ENCODE measurements at regions not wholly inside any gene's neighbourhood (a gene's known extent, or its start where the extent isn't known, plus 50 kb on each side); places are given as distances from the start of the nearest gene placed in this dataset.

- DNase-seq (ENCODE audit: low spot score) = no peak
Measured at GRCh38 chr4:157961229-157961990, 211.4 kb downstream of the GASK1B start.

DNA sequence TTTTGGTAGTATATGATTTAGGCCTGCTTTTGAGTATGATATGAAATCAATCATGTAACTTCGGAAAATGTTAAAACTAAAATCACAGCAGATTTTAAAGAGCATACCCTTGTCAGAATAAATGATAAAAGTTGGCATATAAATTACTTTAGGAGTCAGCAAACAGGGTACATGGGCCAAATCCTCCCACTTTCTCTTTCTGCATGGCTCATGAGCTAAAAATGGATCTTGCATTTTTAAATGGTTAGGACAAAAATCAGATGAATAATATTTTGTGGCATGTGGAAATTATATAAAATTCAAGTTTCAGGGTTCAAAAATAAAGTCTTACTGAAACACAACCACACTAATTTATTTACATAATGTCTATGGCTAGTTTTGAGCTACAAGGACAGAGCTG is 214.9 kb downstream of the GASK1B start:
- no peak for DNase-seq (ENCODE audit: low spot score)

GRCh38 chr4:157942017-157942416 is 230.8 kb downstream of the GASK1B start:
- DNase-seq (ENCODE audit: low spot score) = no peak

DNA sequence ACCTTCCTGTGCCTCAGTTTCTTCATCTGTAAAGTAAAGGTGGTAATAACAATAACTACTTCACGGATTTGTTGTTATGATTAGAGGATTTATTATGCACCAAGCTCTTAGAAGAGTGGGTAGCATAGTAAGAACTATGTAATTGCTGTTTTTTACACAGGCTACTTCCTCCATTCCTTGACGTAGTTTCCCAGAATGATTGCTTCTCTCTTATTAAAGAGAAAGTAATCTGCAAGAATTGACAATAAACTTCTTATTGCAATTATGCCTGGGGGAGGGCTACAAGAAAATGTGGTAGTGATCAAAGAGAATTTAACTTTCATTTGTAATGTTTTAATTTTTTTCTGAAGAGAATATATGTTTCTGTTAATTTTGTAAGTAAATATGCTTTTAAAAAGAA is 238.7 kb downstream of the GASK1B start:
- DNase-seq (ENCODE audit: low spot score) = no peak

DNA sequence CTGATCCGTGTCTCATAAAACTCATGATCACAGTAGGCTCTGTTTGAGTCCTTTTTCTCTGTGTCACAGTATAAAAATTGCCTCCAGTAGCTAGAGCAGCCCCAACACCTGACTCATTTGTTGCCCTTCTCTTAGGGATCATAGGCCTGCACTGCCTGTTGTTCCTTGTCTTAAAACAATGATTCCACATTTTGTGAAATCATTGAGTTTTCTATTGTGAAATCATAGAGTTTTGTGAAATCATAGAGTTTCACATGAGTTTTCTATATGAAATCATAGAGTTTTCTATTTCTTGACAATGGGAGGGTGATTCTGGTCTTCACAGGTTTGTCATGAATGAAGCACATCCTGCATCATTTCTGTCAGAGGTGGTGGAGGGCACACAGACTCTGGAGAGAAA is 239.9 kb downstream of the GASK1B start:
- no peak for DNase-seq (ENCODE audit: low spot score)

DNA sequence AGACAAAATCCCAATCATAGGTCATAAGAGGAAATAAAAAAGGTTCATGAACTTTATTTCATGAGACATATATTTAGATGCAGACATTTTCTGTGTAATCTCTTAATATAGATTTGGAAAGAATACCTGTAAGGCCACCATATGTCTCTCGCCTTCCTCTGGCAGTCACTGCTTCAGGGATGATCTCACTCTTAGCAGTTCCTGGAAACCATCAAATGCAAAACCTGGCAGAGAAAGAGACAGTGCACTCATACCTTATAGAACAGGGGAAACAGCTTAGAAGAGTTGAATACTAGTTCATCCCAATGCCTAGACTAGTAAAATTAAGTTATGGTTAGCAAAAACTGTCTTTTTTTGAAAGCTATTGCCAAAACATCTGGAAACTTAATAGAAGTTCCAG is 243.3 kb downstream of the GASK1B start:
- no peak for DNase-seq (ENCODE audit: low spot score)

- DNase-seq (ENCODE audit: low spot score) = no peak
Measured at GRCh38 chr4:157918036-157918832, 254.6 kb downstream of the GASK1B start.

- no peak for DNase-seq (ENCODE audit: low spot score)
Measured at GRCh38 chr4:157912212-157912611, 260.6 kb downstream of the GASK1B start.

DNA sequence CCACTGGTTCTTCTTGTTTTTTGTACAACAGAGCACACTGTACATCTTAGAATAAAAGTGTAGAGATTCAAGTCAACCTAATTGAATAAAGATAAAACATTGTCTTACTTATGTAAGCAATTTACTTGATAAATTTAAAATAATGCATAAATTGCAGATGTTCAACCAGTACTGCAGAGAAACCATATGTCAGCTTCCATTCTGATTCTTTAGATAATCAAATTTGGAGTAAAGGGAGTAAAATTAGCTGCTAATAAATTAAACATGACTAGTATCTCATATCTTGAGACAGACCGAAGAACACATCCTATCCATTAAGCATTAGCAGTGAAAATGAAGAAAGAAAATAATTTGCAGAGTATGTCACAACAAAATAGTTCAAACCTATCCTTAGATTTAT is 261.2 kb downstream of the GASK1B start:
- DNase-seq (ENCODE audit: low spot score) = no peak

DNA sequence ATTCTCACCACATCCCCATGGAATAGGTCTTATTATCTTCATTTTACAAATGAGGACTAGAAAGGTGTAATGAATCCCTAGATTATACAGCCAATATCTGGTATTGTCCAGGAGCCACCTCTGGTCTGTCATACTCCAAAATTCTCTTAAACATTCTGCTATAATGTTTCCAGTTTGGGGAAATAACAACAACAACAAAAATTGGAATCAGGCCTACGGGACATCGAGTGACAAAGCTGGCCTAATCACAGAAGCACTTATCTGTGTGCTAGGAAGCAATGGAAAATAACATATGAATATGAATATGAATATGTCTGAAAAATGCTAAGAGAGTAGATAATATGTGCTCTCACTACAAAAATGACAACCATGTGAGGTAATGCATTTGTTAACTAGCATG is 264.1 kb downstream of the GASK1B start:
- DNase-seq (ENCODE audit: low spot score) = no peak

- DNase-seq (ENCODE audit: low spot score) = no peak
Measured at GRCh38 chr4:157908031-157908430, 264.8 kb downstream of the GASK1B start.

DNA sequence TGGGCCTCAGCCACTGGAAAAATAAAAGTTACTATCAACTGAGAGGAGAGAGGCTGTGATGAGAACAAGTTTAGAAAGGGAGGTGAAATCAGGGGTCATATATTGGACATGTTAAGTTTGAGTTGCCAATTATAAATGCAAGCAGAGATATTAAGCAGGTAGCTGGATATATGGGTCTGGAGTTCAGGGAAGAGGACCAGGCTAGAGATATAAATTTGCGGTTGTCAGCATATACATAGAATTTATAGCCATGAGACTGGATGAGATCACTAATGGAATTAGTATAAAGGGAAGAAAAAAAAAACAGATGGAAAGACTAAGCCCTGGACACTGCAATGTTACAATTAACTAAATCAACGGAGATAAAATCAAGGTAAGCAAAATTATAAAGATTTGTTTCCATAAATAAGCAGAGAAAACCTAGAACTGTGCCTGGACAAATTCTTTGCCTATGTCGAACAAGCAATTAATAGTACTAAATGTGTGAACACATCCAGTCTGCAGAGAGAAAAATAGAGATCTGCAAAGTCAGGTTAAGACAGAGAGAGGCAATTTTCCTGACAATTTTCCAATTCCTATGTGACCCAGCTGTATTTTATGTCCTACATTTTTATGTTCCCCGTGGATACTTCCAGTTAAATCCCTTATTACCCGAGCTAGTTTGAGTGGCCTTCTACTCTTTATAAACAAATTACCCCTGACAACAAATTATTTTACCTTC is 265.4 kb downstream of the GASK1B start:
- DNase-seq (ENCODE audit: low spot score) = no peak

- no peak for DNase-seq (ENCODE audit: low spot score)
Measured at GRCh38 chr4:157898836-157899605, 273.8 kb downstream of the GASK1B start.

- no peak for DNase-seq (ENCODE audit: low spot score)
Measured at GRCh38 chr4:157897855-157898370, 274.9 kb downstream of the GASK1B start.

- DNase-seq (ENCODE audit: low spot score) = no peak
Measured at GRCh38 chr4:157896726-157897125, 276.1 kb downstream of the GASK1B start.

GRCh38 chr4:157895205-157895604 is 277.6 kb downstream of the GASK1B start:
- DNase-seq (ENCODE audit: low spot score) = no peak

DNA sequence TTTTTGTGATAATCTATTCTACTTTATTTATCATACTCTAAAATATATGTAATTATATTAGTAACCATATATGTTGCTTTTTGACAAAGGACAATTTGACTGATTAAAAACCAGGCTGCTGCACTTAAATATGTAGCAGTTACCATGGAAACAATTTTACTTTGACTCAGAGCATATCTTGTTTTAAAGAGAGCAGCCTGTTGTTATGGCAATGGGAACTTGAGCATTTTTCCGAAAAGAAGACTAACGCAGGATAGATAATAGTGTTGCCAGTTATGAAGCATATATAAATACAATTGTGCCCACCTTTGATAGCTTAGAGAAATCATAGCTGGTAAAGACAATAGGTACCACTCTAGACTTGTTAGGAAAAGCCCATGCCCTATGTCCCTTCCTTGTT is 283.0 kb downstream of the GASK1B start:
- no peak for DNase-seq (ENCODE audit: low spot score)

GRCh38 chr4:157888281-157888680 is 284.5 kb downstream of the GASK1B start:
- DNase-seq (ENCODE audit: low spot score) = no peak

DNA sequence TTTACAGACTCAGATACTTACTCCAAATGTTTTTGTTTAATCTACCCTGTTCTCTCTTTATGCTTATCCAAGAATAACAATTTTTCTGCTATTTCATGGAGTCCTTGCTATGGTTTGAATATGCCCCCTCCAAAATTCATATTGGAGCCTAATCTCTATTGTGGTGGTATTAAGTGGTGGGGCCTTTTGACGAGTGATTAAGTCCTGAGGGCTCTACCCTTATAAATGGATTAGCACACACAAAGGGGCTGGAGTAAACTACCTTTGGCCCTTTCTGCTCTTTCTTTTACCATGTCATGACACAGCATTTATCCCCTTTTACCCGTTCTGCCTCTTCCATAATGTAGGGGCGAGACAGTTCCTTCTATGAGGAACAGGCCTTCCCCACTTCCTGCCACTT is 285.5 kb downstream of the GASK1B start:
- DNase-seq (ENCODE audit: low spot score) = no peak

GRCh38 chr4:157886645-157887044 is 286.2 kb downstream of the GASK1B start:
- no peak for DNase-seq (ENCODE audit: low spot score)

DNA sequence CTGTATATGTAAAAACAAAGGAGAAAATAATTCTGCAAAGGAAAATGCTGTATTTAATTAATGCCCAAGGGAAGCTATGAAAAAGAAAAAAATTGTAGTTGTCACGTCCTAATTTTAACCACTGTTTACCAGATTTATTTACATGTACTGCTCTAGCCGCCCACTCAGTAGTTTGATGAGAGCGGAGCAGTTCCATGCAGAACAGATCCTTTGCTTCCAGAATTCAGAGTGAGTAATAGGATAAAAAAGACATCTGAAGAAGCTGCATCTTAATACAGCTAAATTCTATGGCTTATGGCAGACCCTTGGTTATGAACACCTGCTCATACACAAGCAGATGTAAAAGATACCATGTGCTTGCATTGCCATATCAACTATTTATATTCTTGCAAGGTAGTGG is 287.0 kb downstream of the GASK1B start:
- no peak for DNase-seq (ENCODE audit: low spot score)

DNA sequence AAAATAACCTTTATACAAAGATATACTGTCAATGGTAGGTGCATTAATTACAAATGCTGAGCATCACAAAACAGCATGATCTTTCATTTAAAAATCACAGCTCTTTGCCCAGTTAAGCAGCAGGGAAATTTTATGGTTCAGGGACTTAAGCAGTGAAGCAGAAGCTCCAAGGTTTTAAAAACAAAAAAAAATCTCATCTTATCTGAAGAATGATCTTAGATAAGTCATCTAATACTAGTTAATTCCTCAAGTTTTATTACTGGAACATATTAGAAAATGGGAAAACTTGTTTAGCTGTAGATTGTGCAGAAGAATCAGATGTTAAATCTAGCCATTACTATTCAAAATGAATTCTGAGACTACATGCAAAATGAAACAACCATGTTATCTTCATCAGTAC is 289.9 kb downstream of the GASK1B start:
- no peak for DNase-seq (ENCODE audit: low spot score)
